GM19468 (cell line): ENCODE measurements at regions not wholly inside any gene's neighbourhood (a gene's known extent, or its start where the extent isn't known, plus 50 kb on each side); places are given as distances from the start of the nearest gene placed in this dataset.

ENCODE experiments used
- ATAC-seq: cut with Tn5 transposase; IDR thresholded peaks from one replicate; pipeline ENCODE4 v1.9.1; 2021; ENCODE audit warnings: mild to moderate bottlenecking, moderate library complexity, moderate number of reproducible peaks; ENCODE audit not compliant: unreplicated experiment; ENCODE audit errors: extremely low read depth

- no peak for ATAC-seq
These were observed 1158.6 kb downstream of the CDH12 start for GRCh38 chr5:21694567-21694966.

- no peak for ATAC-seq
These were observed 1159.6 kb downstream of the CDH12 start for GRCh38 chr5:21693591-21693990.

GRCh38 chr5:21689587-21689986, 1163.6 kb downstream of the CDH12 start:
- no peak for ATAC-seq

DNA sequence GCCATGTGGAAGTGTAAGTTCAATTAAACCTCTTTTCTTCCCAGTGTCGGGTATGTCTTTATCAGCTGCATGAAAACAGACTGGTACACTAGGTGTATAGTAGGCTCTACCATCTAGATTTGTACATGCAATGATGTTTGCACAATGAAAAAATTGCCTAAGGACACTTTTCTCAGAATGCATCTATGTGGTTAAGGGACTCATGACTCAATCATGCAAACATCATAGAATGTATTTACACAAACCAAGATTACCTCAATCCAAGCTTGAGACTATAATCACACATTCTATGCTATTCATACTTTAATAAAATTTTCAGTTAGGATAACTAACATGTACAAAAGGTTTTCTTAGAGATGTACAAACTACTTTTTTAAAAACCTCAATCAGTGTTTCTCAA, 1164.5 kb downstream of the CDH12 start:
- ATAC-seq = no peak

- ATAC-seq = no peak
These were observed 1165.5 kb downstream of the CDH12 start for GRCh38 chr5:21687621-21688020.

GRCh38 chr5:21686706-21687105, 1166.4 kb downstream of the CDH12 start:
- no peak for ATAC-seq

- no peak for ATAC-seq
These were observed 1167.6 kb downstream of the CDH12 start for GRCh38 chr5:21685522-21685921.

- ATAC-seq = no peak
These were observed 1168.2 kb downstream of the CDH12 start for GRCh38 chr5:21684992-21685391.

DNA sequence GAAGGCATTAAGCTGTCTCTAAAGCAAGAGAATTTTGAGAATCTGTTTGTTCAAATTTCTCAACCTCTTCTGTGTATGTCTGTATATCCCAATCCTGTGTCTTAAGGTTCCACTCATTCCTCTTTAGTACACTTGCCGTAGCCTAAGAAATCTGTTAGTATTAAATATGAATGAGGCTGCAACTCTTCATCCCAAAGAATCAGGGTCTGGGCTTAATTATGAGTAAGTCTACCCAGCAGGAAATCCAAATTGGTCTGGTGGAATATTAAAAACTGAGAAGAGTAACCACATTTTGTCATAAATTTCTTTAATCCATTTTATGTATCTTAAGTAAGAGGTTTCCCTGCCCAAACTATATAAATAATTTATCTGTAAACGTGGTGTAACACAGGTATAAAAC, 1171.2 kb downstream of the CDH12 start:
- ATAC-seq = no peak

- ATAC-seq = no peak
These were observed 1172.5 kb downstream of the CDH12 start for GRCh38 chr5:21680641-21681040.

- ATAC-seq = no peak
These were observed 1172.9 kb downstream of the CDH12 start for GRCh38 chr5:21680196-21680595.

- no peak for ATAC-seq
These were observed 1174.6 kb downstream of the CDH12 start for GRCh38 chr5:21678526-21678925.

DNA sequence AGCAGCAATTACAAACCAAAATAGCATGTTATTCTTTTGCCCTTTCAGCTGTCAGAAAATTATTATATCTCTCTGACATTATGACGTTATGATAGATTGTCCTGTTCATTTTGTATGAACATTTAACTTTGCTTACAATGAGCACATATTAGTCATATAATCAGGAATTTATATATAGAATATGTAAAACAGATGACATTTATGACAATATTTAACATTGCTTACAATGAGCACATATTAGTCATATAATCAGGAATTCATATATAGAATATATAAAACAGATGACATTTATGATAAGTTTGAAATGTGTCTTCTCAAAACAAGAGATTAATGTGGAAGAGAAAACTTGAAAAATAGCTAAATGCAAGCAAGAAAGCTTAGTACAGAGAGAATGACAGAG, 1180.2 kb downstream of the CDH12 start:
- no peak for ATAC-seq

GRCh38 chr5:21672360-21672759, 1180.8 kb downstream of the CDH12 start:
- ATAC-seq = no peak

- ATAC-seq = no peak
These were observed 1187.6 kb downstream of the CDH12 start for GRCh38 chr5:21665524-21665923.

DNA sequence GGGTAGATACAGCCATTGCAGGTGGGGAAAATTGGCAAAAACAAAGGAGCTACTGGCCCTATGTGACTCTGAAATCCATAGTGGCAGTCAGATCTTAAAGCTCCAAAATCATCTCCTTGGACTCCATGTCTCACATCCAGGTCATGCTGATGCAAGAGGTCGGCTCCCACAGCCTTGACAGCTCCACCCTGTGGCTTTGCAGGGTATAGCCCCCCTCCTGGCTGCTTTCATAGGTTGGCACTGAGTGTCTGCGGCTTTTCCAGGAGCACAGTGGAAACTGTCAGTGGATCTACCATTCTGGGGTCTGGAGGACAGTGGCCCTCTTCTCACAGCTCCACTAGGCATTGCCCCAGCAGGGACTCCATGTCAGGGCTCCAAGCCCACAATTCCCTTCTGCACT, 1190.1 kb downstream of the CDH12 start:
- ATAC-seq = no peak

GRCh38 chr5:21661184-21661583, 1192.0 kb downstream of the CDH12 start:
- ATAC-seq = no peak

GRCh38 chr5:21654556-21654955, 1198.6 kb downstream of the CDH12 start:
- no peak for ATAC-seq

DNA sequence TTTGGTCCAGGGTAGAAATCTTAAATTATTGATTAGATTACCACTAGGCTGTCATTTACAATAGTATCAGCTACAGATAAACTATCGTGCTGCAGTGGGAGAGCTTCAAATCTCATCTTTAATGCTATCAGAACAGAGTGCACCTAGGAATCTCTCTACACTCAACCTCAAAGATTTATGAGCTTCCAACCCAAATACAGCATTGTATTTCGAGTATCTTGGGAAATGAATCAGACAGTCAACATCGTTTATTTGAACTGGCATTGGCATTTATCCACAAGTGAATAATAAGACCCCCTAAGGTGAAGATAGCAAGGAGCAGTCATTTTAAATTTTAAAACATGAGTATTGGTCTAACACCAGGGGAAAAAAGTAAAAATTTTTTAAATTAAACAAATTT, 1203.2 kb downstream of the CDH12 start:
- no peak for ATAC-seq

- ATAC-seq = no peak
These were observed 1206.7 kb downstream of the CDH12 start for GRCh38 chr5:21646469-21646868.

DNA sequence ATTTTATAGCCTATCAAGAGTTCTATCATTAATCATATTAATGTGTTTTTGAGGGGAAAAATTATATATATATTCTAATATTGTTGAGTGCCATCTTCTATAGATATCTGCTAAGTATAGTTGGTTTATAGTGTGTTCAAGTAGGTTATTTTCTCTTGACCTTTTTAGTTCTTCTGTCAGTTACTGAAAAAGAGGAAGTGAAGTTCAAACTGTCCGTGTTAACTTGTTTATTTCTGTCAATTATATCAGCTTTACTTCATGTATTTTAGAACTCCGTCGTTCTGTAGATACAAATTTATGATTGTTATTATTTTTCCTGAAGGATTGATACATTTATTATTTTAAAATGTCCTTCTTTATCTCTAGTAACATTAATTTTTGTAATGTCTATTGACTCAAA, 1209.1 kb downstream of the CDH12 start:
- ATAC-seq = no peak

- no peak for ATAC-seq
These were observed 1210.8 kb downstream of the CDH12 start for GRCh38 chr5:21642312-21642711.

- no peak for ATAC-seq
These were observed 1229.3 kb downstream of the CDH12 start for GRCh38 chr5:21623831-21624230.
